Kidney epithelial cell (primary cell): ENCODE measurements at regions not wholly inside any gene's neighbourhood (a gene's known extent, or its start where the extent isn't known, plus 50 kb on each side); places are given as distances from the start of the nearest gene placed in this dataset.

ENCODE experiments used
- DNase-seq: peaks from one replicate; pipeline ENCODE4 v3.0.0-alpha.2; 2010; ENCODE audit warnings: low read depth
- H3K27me3 ChIP-seq: 2 replicates; pipeline ENCODE4 v1.6.0; 2011; ENCODE audit warnings: low read length; ENCODE audit not compliant: control insufficient read depth, insufficient read depth
- H3K36me3 ChIP-seq: 2 replicates; pipeline ENCODE4 v1.5.1; 2011; ENCODE audit warnings: low read length; ENCODE audit not compliant: control insufficient read depth, insufficient read depth
- H3K4me3 ChIP-seq: 2 replicates; pipeline ENCODE4 v1.5.1; 2011; ENCODE audit warnings: low read depth, mild to moderate bottlenecking, control low read depth, low read length
- TF ChIP-seq, protein P1 (sequence below): IDR thresholded peaks from 2 replicates; pipeline ENCODE4 v1.5.1; 2011; ENCODE audit warnings: mild to moderate bottlenecking, moderate library complexity, low read length, control low read depth, inconsistent platforms; ENCODE audit not compliant: insufficient read depth, poor library complexity, severe bottlenecking

DNA sequence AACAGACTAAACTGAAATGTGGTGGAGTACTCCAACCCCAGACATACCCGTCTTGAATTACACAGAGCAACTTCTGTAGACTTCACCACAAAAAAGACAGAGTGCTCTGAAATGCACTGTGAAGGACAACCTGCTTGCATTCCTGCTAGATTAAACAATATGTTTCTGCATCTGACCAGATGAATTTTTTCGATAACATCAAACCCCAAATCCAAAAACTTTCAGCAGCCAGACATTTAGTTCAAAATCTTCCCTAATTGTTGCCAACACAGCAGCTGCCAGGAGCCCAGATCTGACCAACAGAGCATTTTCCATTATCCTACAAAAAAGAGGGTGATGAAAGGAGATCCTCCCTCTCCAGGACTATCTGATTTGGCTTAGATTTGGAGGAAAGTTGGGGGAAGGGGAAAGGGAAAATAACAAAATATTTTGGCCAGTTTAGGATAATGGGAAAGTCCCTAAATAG is 356.5 kb downstream of the PDGFC start:
- Histone ChIP-seq H3K4me3 (no peak overlapping the region), H3K36me3 (no peaks in the 10 kb centered on the region), H3K27me3 (no peaks in the 10 kb centered on the region)
- DNase-seq: peak; percentile 31
- TF ChIP-seq, protein P1, sequence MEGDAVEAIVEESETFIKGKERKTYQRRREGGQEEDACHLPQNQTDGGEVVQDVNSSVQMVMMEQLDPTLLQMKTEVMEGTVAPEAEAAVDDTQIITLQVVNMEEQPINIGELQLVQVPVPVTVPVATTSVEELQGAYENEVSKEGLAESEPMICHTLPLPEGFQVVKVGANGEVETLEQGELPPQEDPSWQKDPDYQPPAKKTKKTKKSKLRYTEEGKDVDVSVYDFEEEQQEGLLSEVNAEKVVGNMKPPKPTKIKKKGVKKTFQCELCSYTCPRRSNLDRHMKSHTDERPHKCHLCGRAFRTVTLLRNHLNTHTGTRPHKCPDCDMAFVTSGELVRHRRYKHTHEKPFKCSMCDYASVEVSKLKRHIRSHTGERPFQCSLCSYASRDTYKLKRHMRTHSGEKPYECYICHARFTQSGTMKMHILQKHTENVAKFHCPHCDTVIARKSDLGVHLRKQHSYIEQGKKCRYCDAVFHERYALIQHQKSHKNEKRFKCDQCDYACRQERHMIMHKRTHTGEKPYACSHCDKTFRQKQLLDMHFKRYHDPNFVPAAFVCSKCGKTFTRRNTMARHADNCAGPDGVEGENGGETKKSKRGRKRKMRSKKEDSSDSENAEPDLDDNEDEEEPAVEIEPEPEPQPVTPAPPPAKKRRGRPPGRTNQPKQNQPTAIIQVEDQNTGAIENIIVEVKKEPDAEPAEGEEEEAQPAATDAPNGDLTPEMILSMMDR: no peak

DNA sequence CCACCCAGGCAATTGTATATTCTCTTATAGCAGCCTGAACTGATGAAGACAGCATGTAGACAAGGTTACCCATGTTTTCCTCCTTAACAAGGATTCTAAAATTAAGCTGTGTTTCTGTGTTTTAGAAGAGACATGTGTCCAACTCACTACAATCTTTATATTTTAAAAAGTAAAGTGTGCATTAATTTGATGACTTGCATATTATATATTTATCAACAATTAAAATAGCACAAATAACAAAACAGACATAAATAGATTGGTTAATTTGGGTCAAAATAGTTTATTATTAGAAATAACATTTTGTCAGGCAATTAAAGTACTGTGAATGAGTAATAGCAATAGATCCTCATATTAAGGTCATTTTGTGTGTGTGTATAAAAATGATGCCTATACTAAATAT is 357.1 kb downstream of the PDGFC start:
- H3K36me3 ChIP-seq: no peaks in the 10 kb centered on the region
- no peak for DNase-seq
- TF ChIP-seq, protein P1: no peak
- H3K4me3 ChIP-seq: no peak overlapping the region
- H3K27me3 ChIP-seq: no peaks in the 10 kb centered on the region

DNA sequence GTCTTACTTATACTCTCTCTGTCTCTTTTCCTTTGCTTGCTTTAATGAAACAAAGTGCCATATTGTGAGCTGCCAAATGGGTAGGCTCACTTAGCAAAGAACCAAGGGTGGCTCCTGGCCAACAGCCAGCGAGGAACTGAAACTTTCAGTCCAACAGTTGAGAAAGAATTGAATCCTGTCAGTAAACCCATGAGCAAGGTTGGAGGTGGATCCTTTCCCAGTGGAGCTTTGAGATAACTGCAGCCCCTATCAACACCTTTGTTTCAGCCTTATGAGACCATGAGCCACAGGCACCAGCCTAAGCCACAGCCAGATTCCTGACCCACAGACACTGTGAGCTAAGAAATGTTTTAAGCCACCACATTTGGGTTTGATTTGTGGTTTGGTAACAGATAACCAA is 362.2 kb downstream of the PDGFC start:
- no peak for DNase-seq
- Histone ChIP-seq H3K27me3 (no peaks in the 10 kb centered on the region), H3K36me3 (no peaks in the 10 kb centered on the region), H3K4me3 (no peak overlapping the region)
- TF ChIP-seq, protein P1: no peak

DNA sequence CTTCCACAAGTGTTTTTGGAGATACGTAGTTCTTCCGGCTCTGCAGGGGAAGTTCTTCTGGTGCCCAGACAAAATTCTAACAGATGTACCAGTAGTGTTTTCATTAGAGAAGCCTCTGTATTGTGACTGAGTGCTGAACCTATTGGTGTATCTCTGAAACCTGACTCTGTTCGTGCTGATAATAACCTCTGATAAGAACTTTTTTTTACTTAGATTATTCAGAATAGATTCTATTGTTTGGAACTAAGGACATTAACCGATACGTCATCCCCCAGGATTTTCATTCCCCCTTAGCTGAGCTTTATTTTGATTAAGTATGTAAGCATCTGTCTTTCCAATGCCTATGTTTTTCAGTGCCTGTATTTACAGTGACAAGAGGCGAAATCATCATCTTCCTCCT is 362.9 kb downstream of the PDGFC start:
- H3K36me3 ChIP-seq: no peaks in the 10 kb centered on the region
- no peak for DNase-seq

DNA sequence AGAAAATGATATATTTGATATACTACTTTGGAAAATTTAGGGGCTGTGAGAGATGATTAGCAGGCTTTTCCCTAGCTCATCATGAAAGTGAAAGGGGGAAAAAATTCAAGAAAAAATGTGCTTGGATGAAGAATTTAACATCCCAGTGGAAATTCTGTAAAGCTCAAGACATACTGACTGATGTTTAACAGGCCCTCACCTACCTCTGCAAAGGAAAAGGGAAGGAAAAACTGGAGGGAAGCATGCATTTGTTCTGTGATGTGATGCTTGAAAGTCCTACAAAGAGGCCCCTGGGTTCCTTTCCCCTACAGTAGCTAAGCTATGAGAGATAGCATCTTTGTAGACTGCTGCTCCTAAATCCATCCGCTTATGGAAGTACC is 364.1 kb downstream of the PDGFC start:
- no peak for DNase-seq
- H3K36me3 ChIP-seq: no peaks in the 10 kb centered on the region
- TF ChIP-seq, protein P1: no peak
- H3K4me3 ChIP-seq: no peak overlapping the region
- no peaks in the 10 kb centered on the region for H3K27me3 ChIP-seq

More for the DNA sequence above, 362.9 kb downstream of the PDGFC start:
- TF ChIP-seq, protein P1: no peak
- H3K27me3 ChIP-seq: no peaks in the 10 kb centered on the region
- H3K4me3 ChIP-seq: no peak overlapping the region
